Right cardiac atrium (tissue), 5 donors: ENCODE measurements at regions not wholly inside any gene's neighbourhood (a gene's known extent, or its start where the extent isn't known, plus 50 kb on each side); places are given as distances from the start of the nearest gene placed in this dataset.

Experiments used
- ATAC-seq, 2 donors: fragments of 200-7000 bp; cut with Tn5 transposase; one replicate each; pipeline versions ENCODE4 v1.8.0 to v1.9.1; 2020; ENCODE audit warnings: moderate library complexity in 2 of 2, mild to moderate bottlenecking in 1 of 2
- DNase-seq, 3 donors: peaks; one replicate each; pipeline ENCODE4 v3.0.0-alpha.2; 2020
- H3K27ac ChIP-seq: one replicate; pipeline ENCODE4 v1.5.1; 2013; ENCODE audit warnings: mild to moderate bottlenecking, low read length, control low read depth, moderate library complexity
- H3K27me3 ChIP-seq: one replicate; pipeline ENCODE4 v1.6.1; 2013; ENCODE audit not compliant: control insufficient read depth, insufficient read depth
- H3K4me1 ChIP-seq: one replicate; pipeline ENCODE4 v1.6.1; 2013; ENCODE audit warnings: low read length; ENCODE audit not compliant: control insufficient read depth, insufficient read depth
- H3K4me3 ChIP-seq: one replicate; pipeline ENCODE4 v1.5.1; 2013; ENCODE audit warnings: low read length, control low read depth
- H3K9me3 ChIP-seq: one replicate; pipeline ENCODE4 v1.6.1; 2013; ENCODE audit warnings: low read length; ENCODE audit not compliant: control insufficient read depth
- WGBS: extraction: QIAGEN DNeasy Blood & Tissue Kit; methylation state at CpG from one replicate; pipeline ENCODE4 v1.1.7; 2013; 5-methylcytosine and 5-hydroxymethylcytosine counted together
- intact Hi-C, 4 donors: fragments of 100-400 bp; cut with DNase I; formaldehyde crosslinking; loops; one replicate each; pipeline versions ENCODE4 v1.11.0 to v1.14.0; 2022 to 2023
- donor health status: healthy with polysubstance abuse.
- donor health status: DM: no; HTN: yes; CAD: no.
- donor health status: DM: no; HTN: no; CAD: no.
- donor health status: DM: no; HTN: yes; CAD: no; lungs with severe emphysema.
- donor health status: DM: yes; HTN: yes; CAD: no.

DNA sequence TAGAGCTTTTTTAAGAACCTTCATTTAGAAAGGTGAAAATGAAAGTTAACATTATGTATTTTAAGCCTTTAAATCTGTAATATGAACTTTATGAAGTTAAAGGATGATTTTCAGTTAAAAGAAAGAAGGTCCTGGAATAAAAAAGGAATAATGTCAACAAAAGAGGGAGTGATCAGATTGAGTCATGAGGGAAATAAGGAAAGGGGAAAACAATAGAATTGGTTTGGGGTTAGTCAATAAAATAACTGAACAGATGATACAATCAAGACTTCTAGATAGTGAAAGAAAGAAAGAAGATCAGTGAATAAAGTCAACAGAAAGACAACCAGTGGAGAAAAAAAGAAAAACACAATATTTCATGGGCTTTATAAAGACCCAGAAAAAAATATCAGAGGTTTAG lies 291.6 kb upstream of the ARSJ start:
- no peaks in the 10 kb centered on the region for H3K27me3 ChIP-seq
- no peaks in the 10 kb centered on the region for H3K4me1 ChIP-seq
- no peaks in the 10 kb centered on the region for H3K9me3 ChIP-seq
- H3K4me3 ChIP-seq: no peak overlapping the region
- intact Hi-C loops: no loop called here
- H3K27ac ChIP-seq: no peak overlapping the region
- no peak for ATAC-seq
- no peak for DNase-seq

DNA sequence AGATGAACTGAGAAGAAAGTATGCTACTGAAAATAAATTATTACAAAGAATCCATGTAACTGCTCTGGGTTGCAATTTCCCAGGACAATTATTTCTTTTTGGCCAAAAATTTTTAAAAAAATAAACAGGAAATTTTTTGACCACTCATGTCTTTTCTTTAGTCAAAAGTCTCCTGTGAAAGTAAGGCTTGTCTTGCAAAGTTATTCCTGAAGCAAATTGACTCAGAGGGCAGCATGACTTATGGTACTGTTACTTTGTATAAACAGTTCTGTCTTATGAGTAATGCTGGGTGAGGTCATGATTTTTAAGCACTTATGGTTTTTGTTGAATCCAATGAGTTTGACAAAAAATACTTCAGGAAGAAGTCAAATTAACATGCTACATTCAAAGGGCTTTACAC lies 292.8 kb upstream of the ARSJ start:
- Histone ChIP-seq H3K9me3 (no peaks in the 10 kb centered on the region), H3K27me3 (no peaks in the 10 kb centered on the region), H3K27ac (no peak overlapping the region), H3K4me3 (no peak overlapping the region), H3K4me1 (no peaks in the 10 kb centered on the region)
- no peak for ATAC-seq
- DNase-seq: no peak
- intact Hi-C loops: no loop called here

- no peak for DNase-seq
- Histone ChIP-seq H3K4me1 (no peaks in the 10 kb centered on the region), H3K27me3 (no peaks in the 10 kb centered on the region), H3K9me3 (no peaks in the 10 kb centered on the region), H3K4me3 (no peak overlapping the region), H3K27ac (no peak overlapping the region)
- WGBS: 48% methylated on average over 1 of the region's 1 CpG
- no peak for ATAC-seq
- intact Hi-C loops: no loop called here
These were observed 293.8 kb upstream of the ARSJ start for GRCh38 chr4:114273238-114273637.

DNA sequence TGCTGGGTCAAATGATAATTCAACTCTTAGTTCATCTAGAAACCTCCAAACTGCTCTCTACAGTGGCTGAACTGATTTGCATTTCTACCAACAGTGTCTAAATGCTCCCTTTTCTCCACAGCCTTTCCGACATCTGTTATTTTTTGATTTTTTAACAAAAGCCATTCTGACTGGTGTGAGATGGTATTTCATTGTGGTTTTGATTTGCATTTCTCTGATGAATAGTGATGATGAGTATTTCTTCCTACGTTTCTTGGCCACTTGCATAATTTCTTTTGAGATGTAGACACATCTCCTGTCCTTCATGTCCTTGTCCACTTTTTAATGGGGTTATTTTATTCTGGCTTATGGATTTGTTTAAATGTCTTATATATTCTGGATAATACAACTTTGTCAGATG lies 298.2 kb upstream of the ARSJ start:
- no peaks in the 10 kb centered on the region for H3K27me3 ChIP-seq
- H3K4me3 ChIP-seq: no peak overlapping the region
- DNase-seq (no peak), ATAC-seq (no peak)
- H3K4me1 ChIP-seq: no peaks in the 10 kb centered on the region
- WGBS: 80% methylated on average over 2 of the region's 2 CpGs
- intact Hi-C loops: no loop called here
- no peak overlapping the region for H3K27ac ChIP-seq
- no peaks in the 10 kb centered on the region for H3K9me3 ChIP-seq

GRCh38 chr4:114279066-114279465 lies 299.6 kb upstream of the ARSJ start:
- intact Hi-C loops: no loop called here
- Histone ChIP-seq H3K4me1 (no peaks in the 10 kb centered on the region), H3K27me3 (no peaks in the 10 kb centered on the region), H3K27ac (no peak overlapping the region), H3K4me3 (no peak overlapping the region), H3K9me3 (no peaks in the 10 kb centered on the region)
- DNase-seq: no peak
- no peak for ATAC-seq
- WGBS: 87% methylated on average over 2 of the region's 2 CpGs

DNA sequence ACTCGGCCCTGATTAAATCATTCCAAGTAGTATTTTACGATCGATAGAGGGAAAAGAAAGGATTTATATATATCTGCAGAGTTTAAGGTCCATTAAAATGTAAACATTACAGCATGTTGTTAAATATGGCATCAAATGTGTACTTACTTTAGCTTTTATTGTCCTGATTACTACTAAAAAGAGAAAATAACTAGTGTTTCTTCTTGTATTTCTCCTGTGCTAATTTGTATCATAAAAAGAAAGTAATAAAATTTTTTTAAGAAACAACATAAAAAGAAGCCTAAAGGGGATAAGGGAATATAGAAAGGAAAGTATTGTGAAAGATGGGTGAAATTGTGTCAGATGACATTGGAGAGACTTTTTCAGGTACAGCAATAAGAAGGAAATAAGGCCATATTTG lies 300.3 kb upstream of the ARSJ start:
- Histone ChIP-seq H3K4me3 (no peak overlapping the region), H3K9me3 (no peaks in the 10 kb centered on the region), H3K27me3 (no peaks in the 10 kb centered on the region), H3K27ac (no peak overlapping the region), H3K4me1 (no peaks in the 10 kb centered on the region)
- no peak for DNase-seq
- intact Hi-C loops: no loop called here
- 90% methylated on average over 3 of the region's 3 CpGs for WGBS
- ATAC-seq: no peak

- H3K27ac ChIP-seq: no peak overlapping the region
- ATAC-seq (no peak), DNase-seq (no peak)
- no peaks in the 10 kb centered on the region for H3K27me3 ChIP-seq
- no peaks in the 10 kb centered on the region for H3K9me3 ChIP-seq
- no peaks in the 10 kb centered on the region for H3K4me1 ChIP-seq
- intact Hi-C loops: no loop called here
- no peak overlapping the region for H3K4me3 ChIP-seq
These were observed 301.2 kb upstream of the ARSJ start for GRCh38 chr4:114280645-114281044.

GRCh38 chr4:114281164-114281960 lies 301.9 kb upstream of the ARSJ start:
- H3K4me3 ChIP-seq: no peak overlapping the region
- intact Hi-C loops: no loop called here
- H3K4me1 ChIP-seq: no peaks in the 10 kb centered on the region
- no peak for ATAC-seq
- DNase-seq: no peak
- H3K27me3 ChIP-seq: no peaks in the 10 kb centered on the region
- H3K27ac ChIP-seq: no peak overlapping the region
- H3K9me3 ChIP-seq: peaks cover 2% of the 10 kb centered on the region
- WGBS: 81% methylated on average over 6 of the region's 6 CpGs

DNA sequence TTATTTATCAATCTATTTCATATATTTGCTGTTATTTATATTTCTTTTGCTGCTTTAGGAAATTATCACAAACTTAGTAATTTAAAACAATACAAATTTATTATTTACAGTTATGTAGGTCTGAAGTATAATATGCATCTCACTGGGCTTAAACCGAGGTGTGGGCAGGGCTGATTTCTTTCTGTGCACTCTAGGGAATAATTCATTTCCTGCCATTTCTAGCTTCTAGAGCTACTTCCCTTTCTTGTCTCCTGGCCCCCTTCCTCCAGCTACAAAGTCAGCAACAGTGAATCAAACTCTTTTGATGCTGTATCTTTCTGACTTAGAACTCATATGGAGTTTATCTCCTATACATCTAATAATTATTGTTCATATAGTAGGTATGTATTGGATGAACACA lies 303.5 kb upstream of the ARSJ start:
- no peak for DNase-seq
- Histone ChIP-seq H3K9me3 (peaks cover 2% of the 10 kb centered on the region), H3K4me3 (no peak overlapping the region), H3K4me1 (no peaks in the 10 kb centered on the region), H3K27me3 (no peaks in the 10 kb centered on the region), H3K27ac (no peak overlapping the region)
- no peak for ATAC-seq
- intact Hi-C loops: no loop called here
- WGBS: 39% methylated on average over 1 of the region's 1 CpG

GRCh38 chr4:114284629-114285028 lies 305.2 kb upstream of the ARSJ start:
- no peak for ATAC-seq
- WGBS: 84% methylated on average over 1 of the region's 1 CpG
- intact Hi-C loops: no loop called here

DNA sequence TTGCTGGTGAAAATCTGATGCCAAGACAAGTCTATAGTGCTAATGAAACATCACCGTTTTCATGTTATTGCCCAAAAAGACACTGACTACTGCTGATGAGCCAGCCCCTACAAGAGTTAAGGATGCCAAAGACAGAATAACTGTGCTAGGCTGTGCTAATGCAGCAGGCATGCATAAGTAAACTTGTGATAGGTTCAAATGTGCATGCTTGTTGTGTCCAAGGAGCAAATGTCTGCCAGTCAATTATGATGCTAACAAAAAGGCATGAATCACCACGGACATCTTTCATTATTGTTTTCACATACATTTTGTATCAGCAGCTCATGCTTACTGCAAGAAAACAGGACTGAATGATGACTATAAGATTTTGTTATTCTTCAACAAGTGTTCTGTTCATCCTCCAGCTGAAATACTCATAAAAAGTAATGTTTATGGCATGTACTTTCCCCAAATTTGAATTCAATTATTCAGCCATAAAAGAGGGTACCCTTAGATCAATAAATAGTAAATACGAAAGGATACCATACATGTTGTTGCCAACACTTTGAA lies 306.9 kb upstream of the ARSJ start:
- no peak for DNase-seq

More at GRCh38 chr4:114284629-114285028, 305.2 kb upstream of the ARSJ start:
- peaks cover 2% of the 10 kb centered on the region for H3K9me3 ChIP-seq
- H3K27me3 ChIP-seq: no peaks in the 10 kb centered on the region
- H3K27ac ChIP-seq: no peak overlapping the region
- no peak for DNase-seq
- no peaks in the 10 kb centered on the region for H3K4me1 ChIP-seq
- H3K4me3 ChIP-seq: no peak overlapping the region

More for the DNA sequence above, 306.9 kb upstream of the ARSJ start:
- Histone ChIP-seq H3K4me1 (no peaks in the 10 kb centered on the region), H3K27ac (no peak overlapping the region), H3K9me3 (peaks cover 2% of the 10 kb centered on the region), H3K27me3 (no peaks in the 10 kb centered on the region), H3K4me3 (no peak overlapping the region)
- intact Hi-C loops: no loop called here
- no peak for ATAC-seq
- 84% methylated on average over 3 of the region's 3 CpGs for WGBS
